HUES64 (cell line): ENCODE measurements at regions not wholly inside any gene's neighbourhood (a gene's known extent, or its start where the extent isn't known, plus 50 kb on each side); places are given as distances from the start of the nearest gene placed in this dataset.

Experiments used
- H3K27ac ChIP-seq: 2 replicates; pipeline ENCODE4 v1.7.0; 2013; ENCODE audit warnings: low read depth, low read length, inconsistent platforms
- H3K27me3 ChIP-seq: 2 replicates; pipeline ENCODE4 v1.6.1; 2013; ENCODE audit warnings: mild to moderate bottlenecking, low read length; ENCODE audit not compliant: insufficient read depth
- H3K36me3 ChIP-seq: 2 replicates; pipeline ENCODE4 v1.6.1; 2013; ENCODE audit warnings: mild to moderate bottlenecking, low read length; ENCODE audit not compliant: insufficient read depth
- H3K4me1 ChIP-seq: 2 replicates; pipeline ENCODE4 v1.6.1; 2013; ENCODE audit warnings: mild to moderate bottlenecking, low read length, moderate library complexity; ENCODE audit not compliant: insufficient read depth
- H3K4me3 ChIP-seq: 2 replicates; pipeline ENCODE4 v1.5.1; 2013; ENCODE audit warnings: mild to moderate bottlenecking, low read length, moderate library complexity
- H3K9ac ChIP-seq: 2 replicates; pipeline ENCODE4 v1.6.1; 2013; ENCODE audit warnings: mild to moderate bottlenecking, low read depth, low read length
- H3K9me3 ChIP-seq: 2 replicates; pipeline ENCODE4 v1.6.1; 2013; ENCODE audit warnings: low read depth, low read length; ENCODE audit not compliant: insufficient read depth
- WGBS: fragments of 150-250, 120-280 bp; methylation state at CpG from one replicate; pipeline ENCODE4 v1.1.7; 2013; ENCODE audit warnings: missing lambda C conversion rate; 5-methylcytosine and 5-hydroxymethylcytosine counted together

DNA sequence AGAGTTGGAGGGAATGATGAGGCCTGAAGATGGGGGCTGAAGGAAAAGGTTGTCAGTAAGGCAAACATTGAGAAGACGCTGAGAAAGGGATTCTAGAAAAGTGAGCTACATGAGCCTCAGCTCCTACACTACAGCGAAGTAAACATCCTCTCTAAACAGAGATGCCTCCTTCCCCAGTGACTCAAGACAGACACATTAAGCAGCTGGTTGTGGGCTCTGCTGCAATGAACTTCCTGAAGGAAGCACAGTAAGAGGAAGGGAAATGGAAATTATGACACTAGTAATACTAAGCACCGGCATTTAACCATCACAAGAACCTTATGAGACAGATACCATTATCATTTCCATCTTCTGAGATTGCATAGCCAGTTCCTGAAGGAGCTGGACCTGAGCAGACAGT, 190.5 kb downstream of the C11orf87 start:
- WGBS: 84% methylated on average over 3 of the region's 3 CpGs
- no peaks in the 10 kb centered on the region for H3K9me3 ChIP-seq
- no peaks in the 10 kb centered on the region for H3K4me1 ChIP-seq
- no peaks in the 10 kb centered on the region for H3K36me3 ChIP-seq
- no peak overlapping the region for H3K27ac ChIP-seq
- H3K9ac ChIP-seq: no peak overlapping the region
- H3K27me3 ChIP-seq: no peaks in the 10 kb centered on the region
- H3K4me3 ChIP-seq: no peak overlapping the region

GRCh38 chr11:109619498-109619897, 197.5 kb downstream of the C11orf87 start:
- H3K4me3 ChIP-seq: no peak overlapping the region
- H3K36me3 ChIP-seq: no peaks in the 10 kb centered on the region
- H3K4me1 ChIP-seq: no peaks in the 10 kb centered on the region
- WGBS: 95% methylated on average over 4 of the region's 4 CpGs
- H3K9me3 ChIP-seq: no peaks in the 10 kb centered on the region
- H3K27ac ChIP-seq: no peak overlapping the region
- no peaks in the 10 kb centered on the region for H3K27me3 ChIP-seq
- no peak overlapping the region for H3K9ac ChIP-seq

- Histone ChIP-seq H3K9me3 (no peaks in the 10 kb centered on the region), H3K4me1 (no peaks in the 10 kb centered on the region), H3K27ac (no peak overlapping the region), H3K4me3 (no peak overlapping the region), H3K9ac (no peak overlapping the region), H3K27me3 (no peaks in the 10 kb centered on the region), H3K36me3 (no peaks in the 10 kb centered on the region)
- WGBS: 86% methylated on average over 1 of the region's 1 CpG
These were observed 207.7 kb downstream of the C11orf87 start for GRCh38 chr11:109629734-109630133.

DNA sequence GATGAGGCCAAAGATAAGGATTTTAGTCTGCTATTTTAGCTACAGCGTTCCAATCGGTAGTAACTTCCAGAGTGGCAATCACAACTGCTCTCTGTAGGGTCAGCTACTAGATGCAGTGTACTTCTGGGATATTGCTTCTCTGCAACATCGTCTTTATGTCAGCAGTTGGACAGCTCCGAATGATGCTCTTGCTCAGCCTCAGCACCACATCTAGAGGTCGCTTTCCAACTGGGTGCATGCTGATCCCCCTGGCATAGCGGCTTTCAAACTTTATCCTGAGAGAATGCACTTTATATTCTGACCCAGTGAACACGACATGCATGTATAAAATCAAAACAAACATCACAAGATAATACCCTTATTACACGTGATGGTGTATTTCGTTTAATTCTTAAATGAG, 219.6 kb downstream of the C11orf87 start:
- no peak overlapping the region for H3K4me3 ChIP-seq
- H3K4me1 ChIP-seq: no peaks in the 10 kb centered on the region
- H3K27ac ChIP-seq: no peak overlapping the region
- 28% methylated on average over 7 of the region's 9 CpGs for WGBS
- no peaks in the 10 kb centered on the region for H3K27me3 ChIP-seq
- H3K9me3 ChIP-seq: no peaks in the 10 kb centered on the region
- H3K9ac ChIP-seq: no peak overlapping the region
- H3K36me3 ChIP-seq: no peaks in the 10 kb centered on the region

DNA sequence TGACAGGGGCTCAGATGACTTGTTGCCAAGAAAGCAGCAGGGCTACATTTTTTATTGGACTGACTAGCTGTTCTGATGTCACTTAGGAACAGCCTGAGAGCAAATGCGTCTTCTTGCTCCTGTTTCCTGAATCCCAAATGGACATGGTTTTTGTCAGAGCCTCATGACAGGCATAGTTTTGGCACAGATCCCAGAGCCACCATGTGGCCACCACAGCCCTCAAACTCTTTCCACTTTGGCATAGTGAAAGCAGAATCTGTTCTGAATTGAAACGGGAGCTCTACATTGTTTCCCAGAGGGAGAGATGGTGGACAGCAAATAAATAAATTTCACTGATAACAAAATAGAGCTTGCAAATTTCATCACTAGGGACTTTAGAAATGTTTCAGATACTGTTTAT, 222.2 kb downstream of the C11orf87 start:
- no peak overlapping the region for H3K9ac ChIP-seq
- 81% methylated on average over 2 of the region's 2 CpGs for WGBS

DNA sequence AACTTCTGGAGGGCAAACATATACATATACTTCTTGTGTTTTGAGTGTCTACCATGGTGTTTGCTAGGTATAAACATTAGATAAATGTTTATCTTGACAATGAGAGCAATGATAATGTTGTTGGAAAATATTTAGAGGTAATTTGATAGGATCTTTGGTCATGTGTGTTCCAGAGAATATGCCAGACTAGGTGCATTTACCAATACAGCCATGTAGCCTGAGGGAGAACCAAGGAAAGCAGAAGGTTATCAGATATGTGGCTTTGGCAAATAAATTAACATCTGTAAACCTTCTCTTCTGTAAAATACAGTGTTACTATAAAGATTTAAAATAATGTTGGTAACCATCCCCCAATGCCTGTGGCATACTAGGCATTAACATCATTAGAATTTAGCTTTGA, 226.8 kb downstream of the C11orf87 start:
- H3K27ac ChIP-seq: no peak overlapping the region
- no peaks in the 10 kb centered on the region for H3K36me3 ChIP-seq
- no peaks in the 10 kb centered on the region for H3K27me3 ChIP-seq
- no peak overlapping the region for H3K9ac ChIP-seq
- H3K9me3 ChIP-seq: no peaks in the 10 kb centered on the region
- H3K4me1 ChIP-seq: no peaks in the 10 kb centered on the region
- H3K4me3 ChIP-seq: no peak overlapping the region

More for the DNA sequence above, 222.2 kb downstream of the C11orf87 start:
- H3K4me1 ChIP-seq: no peaks in the 10 kb centered on the region
- no peaks in the 10 kb centered on the region for H3K27me3 ChIP-seq
- H3K4me3 ChIP-seq: no peak overlapping the region
- no peaks in the 10 kb centered on the region for H3K36me3 ChIP-seq
- no peak overlapping the region for H3K27ac ChIP-seq
- no peaks in the 10 kb centered on the region for H3K9me3 ChIP-seq

GRCh38 chr11:109654091-109654490, 232.1 kb downstream of the C11orf87 start:
- no peaks in the 10 kb centered on the region for H3K36me3 ChIP-seq

DNA sequence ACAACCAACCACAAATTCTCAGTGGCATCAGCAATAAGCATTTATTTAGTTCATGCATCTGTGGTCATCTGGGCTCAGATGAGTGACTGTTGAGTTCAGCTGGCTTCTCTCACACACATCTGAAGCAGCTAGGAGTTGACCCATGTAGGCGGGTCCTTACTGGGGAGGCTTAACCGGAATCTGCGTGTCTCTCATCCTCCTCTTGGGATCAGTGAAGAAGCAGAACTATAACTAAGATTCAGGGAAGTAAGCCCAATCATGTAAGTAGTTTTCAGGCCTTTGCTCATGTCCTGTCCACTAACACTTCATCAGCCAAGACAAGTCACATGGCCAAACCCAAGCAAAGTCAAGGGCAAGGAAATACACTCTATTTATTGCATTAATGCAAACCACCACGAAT, 236.2 kb downstream of the C11orf87 start:
- whole genome bisulfite sequencing: 94% methylated on average over 4 of the region's 4 CpGs
- Histone ChIP-seq H3K4me3 (no peak overlapping the region), H3K4me1 (no peaks in the 10 kb centered on the region), H3K9me3 (no peaks in the 10 kb centered on the region), H3K36me3 (no peaks in the 10 kb centered on the region), H3K27me3 (no peaks in the 10 kb centered on the region), H3K9ac (no peak overlapping the region), H3K27ac (no peak overlapping the region)

More at GRCh38 chr11:109654091-109654490, 232.1 kb downstream of the C11orf87 start:
- Histone ChIP-seq H3K27ac (no peak overlapping the region), H3K4me3 (no peak overlapping the region), H3K4me1 (no peaks in the 10 kb centered on the region), H3K27me3 (no peaks in the 10 kb centered on the region), H3K9me3 (no peaks in the 10 kb centered on the region), H3K9ac (no peak overlapping the region)
- WGBS: 82% methylated on average over 1 of the region's 2 CpGs

DNA sequence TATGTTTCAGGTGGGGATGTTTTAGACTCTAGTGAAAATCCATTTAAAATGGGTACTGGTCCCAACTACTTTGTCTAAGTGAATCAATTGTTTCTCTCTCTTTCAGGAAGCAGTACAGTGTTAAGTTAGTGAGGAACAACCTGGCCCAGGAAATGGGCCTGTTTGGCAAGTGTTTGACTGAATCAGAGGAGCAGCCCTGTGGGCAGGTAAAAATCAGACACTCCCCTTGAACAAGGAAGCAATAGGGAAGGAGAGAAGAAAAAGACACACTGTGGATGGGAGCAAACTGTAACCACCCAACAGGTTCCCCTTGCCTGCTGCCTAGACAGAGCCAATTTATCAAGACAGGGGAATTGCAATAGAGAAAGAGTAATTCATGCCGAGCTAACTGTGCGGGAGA, 245.7 kb downstream of the C11orf87 start:
- 98% methylated on average over 2 of the region's 2 CpGs for WGBS
- Histone ChIP-seq H3K36me3 (no peaks in the 10 kb centered on the region), H3K4me1 (no peaks in the 10 kb centered on the region), H3K4me3 (no peak overlapping the region), H3K27me3 (no peaks in the 10 kb centered on the region), H3K9me3 (peaks cover 2% of the 10 kb centered on the region; the same call in 1 of the 2 replicates), H3K27ac (no peak overlapping the region), H3K9ac (no peak overlapping the region)

DNA sequence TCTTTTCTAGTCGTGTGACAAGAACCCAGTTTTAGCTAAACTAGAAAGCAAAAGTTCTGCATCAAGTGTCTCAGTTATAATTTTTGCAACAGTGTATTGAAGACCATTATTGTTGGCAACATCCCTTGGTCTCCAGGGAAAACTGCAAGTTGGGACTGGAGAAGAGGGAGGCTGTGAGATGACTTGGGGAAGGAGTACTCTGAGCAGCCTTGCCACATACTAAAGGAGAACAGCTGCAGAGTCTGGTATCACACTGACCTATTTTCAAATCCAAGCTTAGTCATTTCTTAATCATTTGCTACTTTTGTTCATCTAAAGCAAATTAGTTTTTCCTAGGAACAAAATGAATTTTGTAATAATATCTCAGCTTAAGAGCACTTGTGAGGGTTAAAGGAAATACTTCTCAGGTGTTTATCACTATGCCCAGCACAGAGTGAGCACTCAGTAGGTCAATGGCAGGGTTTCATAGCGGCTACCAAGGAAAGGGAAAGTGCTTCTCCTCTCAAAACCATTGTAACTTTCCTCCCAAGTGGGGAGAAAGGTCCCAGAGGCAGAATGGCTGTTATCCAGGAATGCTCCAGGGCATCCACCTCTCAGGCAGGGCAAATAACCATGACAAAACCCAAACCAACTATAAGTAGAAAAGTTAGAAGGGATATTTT, 247.1 kb downstream of the C11orf87 start:
- no peak overlapping the region for H3K9ac ChIP-seq
- H3K36me3 ChIP-seq: no peaks in the 10 kb centered on the region
- 94% methylated on average over 2 of the region's 2 CpGs for WGBS
- H3K4me3 ChIP-seq: no peak overlapping the region
- no peaks in the 10 kb centered on the region for H3K27me3 ChIP-seq
- no peaks in the 10 kb centered on the region for H3K4me1 ChIP-seq
- no peak overlapping the region for H3K27ac ChIP-seq
- peaks cover 2% of the 10 kb centered on the region; the same call in 1 of the 2 replicates for H3K9me3 ChIP-seq

DNA sequence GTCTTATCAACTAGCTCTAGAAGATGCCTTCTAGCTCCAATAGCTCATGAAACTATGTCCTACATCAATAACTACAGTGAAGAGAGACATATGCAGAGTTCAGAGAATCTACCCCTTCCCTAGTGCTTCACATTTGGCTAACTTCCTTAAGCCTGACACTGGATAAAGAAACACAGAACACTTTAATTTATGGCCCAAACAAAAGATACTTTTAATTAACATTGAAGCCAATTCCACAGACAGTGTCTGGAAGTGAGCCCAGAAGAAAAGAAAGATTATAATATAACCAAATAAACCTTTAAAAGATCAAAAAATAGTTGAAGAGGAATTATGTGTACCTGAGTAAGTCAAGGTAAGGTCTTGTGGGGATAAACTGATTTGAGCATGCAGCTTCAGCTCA, 255.2 kb downstream of the C11orf87 start:
- Histone ChIP-seq H3K27ac (no peak overlapping the region), H3K27me3 (no peaks in the 10 kb centered on the region), H3K9ac (no peak overlapping the region), H3K4me1 (no peaks in the 10 kb centered on the region), H3K36me3 (no peaks in the 10 kb centered on the region), H3K4me3 (no peak overlapping the region), H3K9me3 (no peaks in the 10 kb centered on the region)

- H3K36me3 ChIP-seq: no peaks in the 10 kb centered on the region
- no peak overlapping the region for H3K27ac ChIP-seq
- H3K4me1 ChIP-seq: no peaks in the 10 kb centered on the region
- H3K9ac ChIP-seq: no peak overlapping the region
- H3K9me3 ChIP-seq: no peaks in the 10 kb centered on the region
- H3K4me3 ChIP-seq: no peak overlapping the region
- no peaks in the 10 kb centered on the region for H3K27me3 ChIP-seq
These were observed 255.9 kb downstream of the C11orf87 start for GRCh38 chr11:109677876-109678275.
